H1 (cell line): ENCODE measurements at regions not wholly inside any gene's neighbourhood (a gene's known extent, or its start where the extent isn't known, plus 50 kb on each side); places are given as distances from the start of the nearest gene placed in this dataset.

Experiments used
- CTCF ChIA-PET: fragments of 300-600 bp; sonication (Branson Sonifier 250); formaldehyde crosslinking; loops from one replicate; lab custom pipeline; 2021; ENCODE audit not compliant: partially characterized antibody; lab: Charles Lee
- POLR2A ChIA-PET: fragments of 300-600 bp; sonication (Branson Sonifier 250); formaldehyde crosslinking; loops from one replicate; lab custom pipeline; 2021; ENCODE audit warnings: inconsistent platforms; ENCODE audit not compliant: partially characterized antibody; lab: Charles Lee
- DNase-seq, 2 experiments: peaks; one replicate each; pipeline versions ENCODE4 v3.0.0 to v3.0.0-alpha.2; 2010 to 2022; ENCODE audit warnings: low spot score in 2 of 2, low read depth in 1 of 2, mixed read lengths in 1 of 2
- FAIRE-seq: peaks from 2 replicates; lab custom pipeline; 2011; peaks lifted over from hg19 to GRCh38; lab: Jason Lieb, UNC
- H2AFZ ChIP-seq: 2 replicates; pipeline ENCODE4 v1.8.1; 2012; ENCODE audit warnings: low read length, inconsistent platforms
- H2AK5ac ChIP-seq: 2 replicates; pipeline ENCODE4 v1.6.1; 2013; ENCODE audit warnings: low read depth, low read length
- H2BK120ac ChIP-seq: replicated peaks from 2 replicates; pipeline ENCODE3; 2013; ENCODE audit warnings: low read depth, low read length, inconsistent platforms
- H2BK12ac ChIP-seq: 2 replicates; pipeline ENCODE4 v1.6.1; 2013; ENCODE audit warnings: low read depth, low read length
- H2BK15ac ChIP-seq: 2 replicates; pipeline ENCODE4 v1.6.1; 2013; ENCODE audit warnings: low read length
- H2BK20ac ChIP-seq: 2 replicates; pipeline ENCODE4 v1.6.1; 2013; ENCODE audit warnings: low read length
- H2BK5ac ChIP-seq: 2 replicates; pipeline ENCODE4 v1.6.1; 2013; ENCODE audit warnings: low read depth, low read length
- H3K14ac ChIP-seq: 2 replicates; pipeline ENCODE4 v1.6.1; 2013; ENCODE audit warnings: inconsistent platforms; ENCODE audit not compliant: insufficient read length
- H3K18ac ChIP-seq: 2 replicates; pipeline ENCODE4 v1.6.1; 2013; ENCODE audit warnings: low read length; ENCODE audit errors: extremely low read depth
- H3K23ac ChIP-seq: 2 replicates; pipeline ENCODE4 v1.6.1; 2013; ENCODE audit warnings: inconsistent platforms; ENCODE audit not compliant: insufficient read length
- H3K23me2 ChIP-seq: 2 replicates; pipeline ENCODE4 v1.6.1; 2013; ENCODE audit warnings: low read depth, low read length
- H3K27ac ChIP-seq: 2 replicates; pipeline ENCODE4 v1.6.1; 2011; ENCODE audit warnings: low read depth, low read length, inconsistent platforms
- H3K27me3 ChIP-seq, 4 experiments: replicated peaks in 1 of 4; 1 replicate in 1 of 4; 2 replicates in 3 of 4; pipeline versions ENCODE4 v1.6.1 to v1.8.1; 2011 to 2013; ENCODE audit warnings: low read length in 3 of 4, mild to moderate bottlenecking in 3 of 4, inconsistent platforms in 2 of 4, mixed read lengths in 2 of 4, moderate library complexity in 1 of 4; ENCODE audit not compliant: control insufficient read depth in 3 of 4, insufficient read depth in 3 of 4; ENCODE audit errors: extremely low read depth in 1 of 4
- H3K36me3 ChIP-seq, 4 experiments: 2 replicates each; pipeline versions ENCODE4 v1.6.1 to v1.8.1; 2011 to 2013; ENCODE audit warnings: mild to moderate bottlenecking in 4 of 4, low read length in 3 of 4, moderate library complexity in 2 of 4, control low read depth in 1 of 4, inconsistent platforms in 1 of 4; ENCODE audit not compliant: insufficient read depth in 4 of 4, control insufficient read depth in 2 of 4
- H3K4ac ChIP-seq: replicated peaks from 2 replicates; pipeline ENCODE3; 2013; ENCODE audit warnings: low read length, low read depth, mixed read lengths, inconsistent platforms; ENCODE audit not compliant: insufficient read length
- H3K4me1 ChIP-seq, 4 experiments: replicated peaks in 1 of 4; 1 replicate in 1 of 4; 2 replicates in 3 of 4; pipeline versions ENCODE4 v1.6.1 to v1.8.1; 2011 to 2013; ENCODE audit warnings: low read length in 3 of 4, inconsistent platforms in 2 of 4, mixed read lengths in 1 of 4; ENCODE audit not compliant: insufficient read depth in 4 of 4, control insufficient read depth in 3 of 4
- H3K4me2 ChIP-seq, 2 experiments: 2 replicates each; pipeline versions ENCODE4 v1.6.1 to v1.8.1; 2011 to 2013; ENCODE audit warnings: low read depth in 2 of 2, low read length in 2 of 2, control low read depth in 1 of 2, inconsistent platforms in 1 of 2, mild to moderate bottlenecking in 1 of 2; ENCODE audit not compliant: insufficient read depth in 1 of 2
- H3K4me3 ChIP-seq, 4 experiments: fragments of 200-600, 300-600 bp in 1 of 4; sonication (generic), shearing (Covaris generic), sonication (Bioruptor Twin) in 1 of 4; 2 replicates each; pipeline versions ENCODE4 v1.5.1 to v1.8.1; 2011 to 2016; ENCODE audit warnings: low read length in 4 of 4, low read depth in 3 of 4, control low read depth in 2 of 4, inconsistent platforms in 2 of 4, mild to moderate bottlenecking in 2 of 4, mixed read lengths in 1 of 4, moderate library complexity in 1 of 4; ENCODE audit not compliant: insufficient read depth in 2 of 4; ENCODE audit errors: extremely low read depth in 1 of 4
- H3K56ac ChIP-seq: replicated peaks from 2 replicates; pipeline ENCODE3; 2013; ENCODE audit warnings: low read depth, mild to moderate bottlenecking, mixed read lengths, low read length, inconsistent platforms; ENCODE audit not compliant: insufficient read length
- H3K79me1 ChIP-seq: 2 replicates; pipeline ENCODE4 v1.6.1; 2013; ENCODE audit warnings: low read depth, low read length, control low read depth
- H3K79me2 ChIP-seq, 2 experiments: 2 replicates each; pipeline versions ENCODE4 v1.6.1 to v1.8.1; 2012 to 2013; ENCODE audit warnings: low read length in 2 of 2, mild to moderate bottlenecking in 2 of 2, inconsistent platforms in 1 of 2; ENCODE audit not compliant: insufficient read depth in 2 of 2, control insufficient read depth in 1 of 2
- H3K9ac ChIP-seq, 4 experiments: replicated peaks in 1 of 4; 1 replicate in 1 of 4; 2 replicates in 3 of 4; pipeline versions ENCODE4 v1.6.1 to v1.8.1; 2011 to 2013; ENCODE audit warnings: low read depth in 3 of 4, low read length in 3 of 4, control low read depth in 2 of 4, mild to moderate bottlenecking in 2 of 4, moderate library complexity in 2 of 4, inconsistent platforms in 1 of 4; ENCODE audit errors: extremely low read depth in 1 of 4
- H3K9me3 ChIP-seq, 2 experiments: 2 replicates each; pipeline versions ENCODE4 v1.6.1 to v1.8.1; 2012 to 2013; ENCODE audit warnings: mild to moderate bottlenecking in 2 of 2, moderate library complexity in 2 of 2, control low read depth in 1 of 2, inconsistent platforms in 1 of 2, low read depth in 1 of 2, low read length in 1 of 2, mixed read lengths in 1 of 2; ENCODE audit not compliant: insufficient read depth in 2 of 2
- H4K20me1 ChIP-seq, 2 experiments: replicated peaks in 1 of 2; 2 replicates each; pipeline versions ENCODE3 to v1.8.1; 2011 to 2013; ENCODE audit warnings: inconsistent platforms in 2 of 2, low read length in 2 of 2, mild to moderate bottlenecking in 1 of 2; ENCODE audit not compliant: insufficient read depth in 2 of 2, control insufficient read depth in 1 of 2
- H4K5ac ChIP-seq: 2 replicates; pipeline ENCODE4 v1.6.1; 2013; ENCODE audit warnings: low read length, low read depth, mixed read lengths, inconsistent platforms; ENCODE audit not compliant: insufficient read length
- H4K8ac ChIP-seq: 2 replicates; pipeline ENCODE4 v1.8.0; 2013; ENCODE audit warnings: mild to moderate bottlenecking, moderate library complexity, low read length, inconsistent platforms; ENCODE audit not compliant: insufficient read depth; ENCODE audit errors: extremely low read depth
- H4K91ac ChIP-seq: replicated peaks from 2 replicates; pipeline ENCODE3; 2013; ENCODE audit warnings: low read length, mixed read lengths, inconsistent platforms; ENCODE audit not compliant: insufficient read length
- ATF3 ChIP-seq: IDR thresholded peaks from 2 replicates; pipeline ENCODE4 v1.6.1; 2011; ENCODE audit warnings: low read depth, mild to moderate bottlenecking, low read length; ENCODE audit not compliant: insufficient read depth
- CEBPB ChIP-seq: IDR thresholded peaks from 2 replicates; pipeline ENCODE4 v1.6.1; 2012; ENCODE audit warnings: low read depth, low read length
- CHD1 ChIP-seq: IDR thresholded peaks from 2 replicates; pipeline ENCODE4 v1.6.1; 2012; ENCODE audit warnings: low read depth, low read length, improper control_type of control experiment
- KDM1A ChIP-seq: fragments of 200-600, 300-600 bp; sonication (generic); IDR thresholded peaks from 2 replicates; pipeline ENCODE4 v1.7.1; 2016; ENCODE audit warnings: mild to moderate bottlenecking, low read length, borderline replicate concordance
- KDM4A ChIP-seq: IDR thresholded peaks from one replicate; pipeline ENCODE4 v1.7.1; 2012; ENCODE audit warnings: low read depth, mild to moderate bottlenecking, moderate library complexity, low read length, inconsistent platforms; ENCODE audit not compliant: severe bottlenecking
- NANOG ChIP-seq: IDR thresholded peaks from 2 replicates; pipeline ENCODE4 v1.6.1; 2011; ENCODE audit warnings: low read length, low read depth, mild to moderate bottlenecking, inconsistent platforms; ENCODE audit not compliant: insufficient read depth, poor library complexity, severe bottlenecking
- POLR2A ChIP-seq, 2 experiments: IDR thresholded peaks; 1 replicate in 1 of 2; 2 replicates in 1 of 2; pipeline ENCODE4 v1.6.1; 2011; ENCODE audit warnings: low read depth in 2 of 2, low read length in 2 of 2, mild to moderate bottlenecking in 2 of 2; ENCODE audit errors: control extremely low read depth in 1 of 2
- RFX5 ChIP-seq: IDR thresholded peaks from 2 replicates; pipeline ENCODE4 v1.6.1; 2011; ENCODE audit warnings: low read depth, low read length, improper control_type of control experiment, borderline replicate concordance
- SIRT6 ChIP-seq: IDR thresholded peaks from one replicate; pipeline ENCODE4 v1.7.1; 2012; ENCODE audit warnings: low read length, inconsistent platforms
- SIX5 ChIP-seq: IDR thresholded peaks from 2 replicates; pipeline ENCODE4 v1.6.1; 2011; ENCODE audit warnings: mild to moderate bottlenecking, low read depth, low read length
- SRF ChIP-seq: IDR thresholded peaks from 2 replicates; pipeline ENCODE4 v1.6.1; 2011; ENCODE audit warnings: mild to moderate bottlenecking, low read depth, low read length, moderate library complexity
- TBP ChIP-seq: IDR thresholded peaks from 2 replicates; pipeline ENCODE4 v1.6.1; 2011; ENCODE audit warnings: low read depth, low read length, improper control_type of control experiment
- TCF12 ChIP-seq: IDR thresholded peaks from 2 replicates; pipeline ENCODE4 v1.6.1; 2011; ENCODE audit warnings: low read depth, mild to moderate bottlenecking, low read length
- YY1 ChIP-seq: IDR thresholded peaks from 2 replicates; pipeline ENCODE4 v1.6.1; 2011; ENCODE audit warnings: low read depth, mild to moderate bottlenecking, low read length
- WGBS, 2 experiments: shearing (Covaris generic) in 1 of 2; methylation state at CpG; one replicate each; pipeline versions ENCODE4 v1.1.6 to v1.1.7; 2013 to 2015; ENCODE audit warnings: low lambda C conversion rate in 2 of 2, mixed read lengths in 2 of 2, inconsistent platforms in 1 of 2, low coverage in 1 of 2, missing lambda C conversion rate in 1 of 2; ENCODE audit not compliant: insufficient replicate concordance in 2 of 2, insufficient coverage in 1 of 2, insufficient read length in 1 of 2; ENCODE audit errors: extremely low coverage in 1 of 2, missing lambda C conversion rate in 1 of 2; 5-methylcytosine and 5-hydroxymethylcytosine counted together
- TF ChIP-seq, protein P1 (sequence below): IDR thresholded peaks from 2 replicates; pipeline ENCODE4 v1.6.1; 2012; ENCODE audit warnings: inconsistent platforms

GRCh38 chr7:21364801-21365271, 63.0 kb upstream of the SP4 start:
- no peak overlapping the region for H3K4ac ChIP-seq
- H3K18ac ChIP-seq = no peak overlapping the region
- no peak overlapping the region for H2AK5ac ChIP-seq
- FAIRE-seq = no peak
- no peak overlapping the region for H4K91ac ChIP-seq
- no peak overlapping the region for H2AFZ ChIP-seq
- H3K4me3 ChIP-seq = no peak overlapping the region
- no peak overlapping the region for H3K27ac ChIP-seq
- H3K79me2 ChIP-seq = no peaks in the 10 kb centered on the region
- no peak overlapping the region for H3K23ac ChIP-seq
- no peak overlapping the region for H2BK120ac ChIP-seq
- ChIA-PET POLR2A (interaction anchor here (1.1 kb wide), 1 partner anchor 62 kb away, joined by 4 read pairs; no protein-coding TSS in a partner anchor), CTCF (no interaction called here)
- no peak overlapping the region for H3K56ac ChIP-seq
- H4K20me1 ChIP-seq = no peaks in the 10 kb centered on the region
- H3K4me2 ChIP-seq = no peak overlapping the region
- WGBS, 2 experiments = 90% methylated on average over 2 of the region's 2 CpGs; no CpG with 5 or more reads in 1 of the 2 experiments
- no peaks in the 10 kb centered on the region for H3K9me3 ChIP-seq
- no peaks in the 10 kb centered on the region for H3K27me3 ChIP-seq
- no peak for DNase-seq
- no peak overlapping the region for H3K14ac ChIP-seq
- H2BK20ac ChIP-seq = no peak overlapping the region
- no peaks in the 10 kb centered on the region for H3K4me1 ChIP-seq
- H4K5ac ChIP-seq = no peak overlapping the region
- no peak overlapping the region for H3K9ac ChIP-seq
- no peaks in the 10 kb centered on the region for H3K23me2 ChIP-seq
- H3K79me1 ChIP-seq = no peaks in the 10 kb centered on the region
- H2BK15ac ChIP-seq = no peak overlapping the region
- H4K8ac ChIP-seq = no peak overlapping the region
- H2BK5ac ChIP-seq = no peak overlapping the region
- H2BK12ac ChIP-seq = no peak overlapping the region
- H3K36me3 ChIP-seq = no peaks in the 10 kb centered on the region
- TF ChIP-seq YY1 (no peak), KDM1A (no peak), ATF3 (no peak), NANOG (no peak), SRF (no peak), RFX5 (no peak), TBP (no peak), SIX5 (no peak), POLR2A (IDR thresholded peaks at IDR 0.05; ENCODE audit: control extremely low read depth in 1 of 2, low read depth in 2 of 2, low read length in 2 of 2) (no peak), CHD1 (no peak), CEBPB (no peak), SIRT6 (no peak), KDM4A (no peak), TCF12 (no peak)
- TF ChIP-seq, protein P1, sequence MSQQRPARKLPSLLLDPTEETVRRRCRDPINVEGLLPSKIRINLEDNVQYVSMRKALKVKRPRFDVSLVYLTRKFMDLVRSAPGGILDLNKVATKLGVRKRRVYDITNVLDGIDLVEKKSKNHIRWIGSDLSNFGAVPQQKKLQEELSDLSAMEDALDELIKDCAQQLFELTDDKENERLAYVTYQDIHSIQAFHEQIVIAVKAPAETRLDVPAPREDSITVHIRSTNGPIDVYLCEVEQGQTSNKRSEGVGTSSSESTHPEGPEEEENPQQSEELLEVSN = no peak
